ENCODE measurements at regions not wholly inside any gene's neighbourhood (a gene's known extent, or its start where the extent isn't known, plus 50 kb on each side); places are given as distances from the start of the nearest gene placed in this dataset.

- DNase-seq (ENCODE audit: low read depth), result no peak
- no peak overlapping the region for H3K4me3 ChIP-seq (ENCODE audit: low read depth, low read length)
- TF ChIP-seq, protein P1, sequence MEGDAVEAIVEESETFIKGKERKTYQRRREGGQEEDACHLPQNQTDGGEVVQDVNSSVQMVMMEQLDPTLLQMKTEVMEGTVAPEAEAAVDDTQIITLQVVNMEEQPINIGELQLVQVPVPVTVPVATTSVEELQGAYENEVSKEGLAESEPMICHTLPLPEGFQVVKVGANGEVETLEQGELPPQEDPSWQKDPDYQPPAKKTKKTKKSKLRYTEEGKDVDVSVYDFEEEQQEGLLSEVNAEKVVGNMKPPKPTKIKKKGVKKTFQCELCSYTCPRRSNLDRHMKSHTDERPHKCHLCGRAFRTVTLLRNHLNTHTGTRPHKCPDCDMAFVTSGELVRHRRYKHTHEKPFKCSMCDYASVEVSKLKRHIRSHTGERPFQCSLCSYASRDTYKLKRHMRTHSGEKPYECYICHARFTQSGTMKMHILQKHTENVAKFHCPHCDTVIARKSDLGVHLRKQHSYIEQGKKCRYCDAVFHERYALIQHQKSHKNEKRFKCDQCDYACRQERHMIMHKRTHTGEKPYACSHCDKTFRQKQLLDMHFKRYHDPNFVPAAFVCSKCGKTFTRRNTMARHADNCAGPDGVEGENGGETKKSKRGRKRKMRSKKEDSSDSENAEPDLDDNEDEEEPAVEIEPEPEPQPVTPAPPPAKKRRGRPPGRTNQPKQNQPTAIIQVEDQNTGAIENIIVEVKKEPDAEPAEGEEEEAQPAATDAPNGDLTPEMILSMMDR (IDR thresholded peaks at IDR 0.05; ENCODE audit: insufficient read depth, low read depth, low read length), result no peak
Observed at GRCh38 chr9:1434052-1434767, 384.1 kb downstream of the DMRT2 start.

- DNase-seq (ENCODE audit: low read depth), result no peak
- TF ChIP-seq, protein P1 (IDR thresholded peaks at IDR 0.05; ENCODE audit: insufficient read depth, low read depth, low read length), result no peak
- no peak overlapping the region for H3K4me3 ChIP-seq (ENCODE audit: low read depth, low read length)
Observed at GRCh38 chr9:1434811-1435210, 384.7 kb downstream of the DMRT2 start.

GRCh38 chr9:1440256-1440655 lies 390.1 kb downstream of the DMRT2 start:
- DNase-seq (ENCODE audit: low read depth), result no peak
- H3K4me3 ChIP-seq (ENCODE audit: low read depth, low read length), result no peak overlapping the region
- TF ChIP-seq, protein P1 (IDR thresholded peaks at IDR 0.05; ENCODE audit: insufficient read depth, low read depth, low read length), result no peak

DNA sequence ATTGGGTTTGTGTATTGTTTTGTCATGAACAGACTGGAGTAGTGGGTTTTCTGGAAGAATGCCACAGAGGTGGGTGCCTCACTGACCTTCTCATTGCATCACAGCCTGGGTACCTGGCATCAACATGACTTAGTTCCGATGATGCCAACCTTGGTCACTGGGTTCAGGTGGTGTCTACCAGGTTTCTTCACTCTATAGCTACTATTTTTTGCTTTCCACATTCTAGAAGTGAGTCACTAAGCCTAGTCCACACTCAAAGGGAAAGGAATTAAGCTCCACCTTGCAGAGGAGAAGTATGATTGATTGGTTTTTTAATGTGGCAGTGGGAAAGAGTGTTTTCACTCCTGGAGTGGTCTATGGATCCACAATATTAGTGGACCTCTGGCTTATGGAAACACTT lies 391.9 kb downstream of the DMRT2 start:
- no peak for DNase-seq (ENCODE audit: low read depth)
- no peak overlapping the region for H3K4me3 ChIP-seq (ENCODE audit: low read depth, low read length)
- TF ChIP-seq, protein P1 (IDR thresholded peaks at IDR 0.05; ENCODE audit: insufficient read depth, low read depth, low read length), result no peak

GRCh38 chr9:1443450-1443849 lies 393.3 kb downstream of the DMRT2 start:
- DNase-seq (ENCODE audit: low read depth), result no peak
- H3K4me3 ChIP-seq (ENCODE audit: low read depth, low read length), result no peak overlapping the region
- TF ChIP-seq, protein P1 (IDR thresholded peaks at IDR 0.05; ENCODE audit: insufficient read depth, low read depth, low read length), result no peak

DNA sequence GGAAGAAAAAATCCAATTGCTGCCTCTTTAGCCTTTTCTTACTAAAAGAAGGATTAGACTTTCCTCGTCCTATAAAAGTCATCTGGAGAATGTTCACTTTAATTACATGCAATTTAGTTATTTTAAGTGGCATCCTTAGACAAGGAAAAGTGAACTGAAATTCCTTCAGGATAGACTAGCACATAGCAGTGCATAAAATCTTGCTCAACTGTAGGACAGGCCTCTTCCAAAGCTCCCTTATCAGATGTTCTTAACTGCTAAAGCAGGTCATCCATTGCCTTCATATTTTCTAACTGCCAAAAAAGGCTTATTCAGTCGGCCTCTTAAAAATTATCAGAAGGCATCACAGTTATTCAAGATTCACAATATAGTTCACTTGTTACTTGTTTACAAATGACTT lies 396.5 kb downstream of the DMRT2 start:
- TF ChIP-seq, protein P1 (IDR thresholded peaks at IDR 0.05; ENCODE audit: insufficient read depth, low read depth, low read length), result no peak
- no peak overlapping the region for H3K4me3 ChIP-seq (ENCODE audit: low read depth, low read length)
- no peak for DNase-seq (ENCODE audit: low read depth)

GRCh38 chr9:1453636-1454035 lies 403.5 kb downstream of the DMRT2 start:
- TF ChIP-seq, protein P1 (IDR thresholded peaks at IDR 0.05; ENCODE audit: insufficient read depth, low read depth, low read length), result no peak
- H3K4me3 ChIP-seq (ENCODE audit: low read depth, low read length), result no peak overlapping the region
- no peak for DNase-seq (ENCODE audit: low read depth)

Data from fibroblast of villous mesenchyme (primary cell).